Testis (tissue), 2 donors: ENCODE measurements at regions not wholly inside any gene's neighbourhood (a gene's known extent, or its start where the extent isn't known, plus 50 kb on each side); places are given as distances from the start of the nearest gene placed in this dataset.

Experiments
- CTCF ChIP-seq, 3 experiments: fragments of 450-650 bp in 2 of 3; fragments of 200-600 bp in 1 of 3; sonication (generic) in 1 of 3; IDR thresholded peaks; one replicate each; pipeline ENCODE4 v1.5.1; 2016 to 2019; ENCODE audit warnings: antibody characterized with exemption in 3 of 3, mild to moderate bottlenecking in 2 of 3, moderate library complexity in 1 of 3
- POLR2A ChIP-seq: fragments of 450-650 bp; IDR thresholded peaks from one replicate; pipeline ENCODE4 v1.6.1; 2017; ENCODE audit warnings: antibody characterized with exemption, mild to moderate bottlenecking, moderate library complexity

GRCh38 chr17:52756746-52757145 lies 598.2 kb upstream of the CA10 start:
- no peak for TF ChIP-seq CTCF (IDR thresholded peaks at IDR 0.05)
- TF ChIP-seq POLR2A: no peak
